Glutamatergic neuron (in vitro differentiated cells): ENCODE measurements at regions not wholly inside any gene's neighbourhood (a gene's known extent, or its start where the extent isn't known, plus 50 kb on each side); places are given as distances from the start of the nearest gene placed in this dataset.

Source experiments
- DNase-seq: peaks from one replicate; pipeline ENCODE4 v3.0.0; 2022
- H3K27ac Mint-ChIP-seq: one replicate; pipeline ENCODE4 v1.8.0; 2020; ENCODE audit warnings: mild to moderate bottlenecking, mixed read lengths, inconsistent platforms; ENCODE audit not compliant: unreplicated experiment
- H3K27me3 Mint-ChIP-seq: one replicate; pipeline ENCODE4 v1.8.0; 2020; ENCODE audit warnings: mild to moderate bottlenecking, moderate library complexity, mixed read lengths, inconsistent platforms; ENCODE audit not compliant: unreplicated experiment
- H3K36me3 Mint-ChIP-seq: one replicate; pipeline ENCODE4 v1.8.0; 2020; ENCODE audit warnings: mild to moderate bottlenecking, mixed read lengths, inconsistent platforms; ENCODE audit not compliant: unreplicated experiment
- H3K4me1 Mint-ChIP-seq: one replicate; pipeline ENCODE4 v1.8.0; 2020; ENCODE audit warnings: mild to moderate bottlenecking, low read depth, mixed read lengths, inconsistent platforms; ENCODE audit not compliant: unreplicated experiment
- H3K4me3 Mint-ChIP-seq: one replicate; pipeline ENCODE4 v1.8.0; 2020; ENCODE audit warnings: mild to moderate bottlenecking, mixed read lengths, inconsistent platforms; ENCODE audit not compliant: unreplicated experiment
- H3K9me3 Mint-ChIP-seq: one replicate; pipeline ENCODE4 v1.8.0; 2020; ENCODE audit warnings: mild to moderate bottlenecking, moderate library complexity, mixed read lengths, inconsistent platforms; ENCODE audit not compliant: unreplicated experiment
- TF ChIP-seq, protein P1 (sequence below): fragments of 200-600 bp; sonication (generic); IDR thresholded peaks from one replicate; pipeline ENCODE4 v1.5.0; 2021; ENCODE audit not compliant: partially characterized antibody, unreplicated experiment

DNA sequence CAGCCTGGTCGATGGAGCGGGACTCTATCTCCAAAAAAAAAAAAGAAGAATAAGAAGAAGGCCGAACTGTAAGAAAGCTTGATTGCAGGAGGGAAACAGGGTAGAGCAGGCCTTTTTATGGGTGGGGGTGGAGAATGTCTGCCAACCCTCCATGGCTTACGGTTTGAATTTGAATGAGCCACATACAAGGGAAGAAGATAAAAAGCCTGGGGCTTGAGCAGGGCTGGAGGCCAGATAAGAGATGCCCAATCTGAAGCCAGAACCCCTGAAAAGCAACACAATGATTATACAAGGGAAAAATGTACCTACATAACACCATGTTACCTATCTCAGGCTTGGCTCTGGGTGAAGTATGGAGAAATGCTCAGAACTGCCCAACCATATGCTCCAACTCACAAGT is 57.3 kb upstream of the TRIM2 start:
- no peaks in the 10 kb centered on the region for H3K36me3 Mint-ChIP-seq
- H3K4me1 Mint-ChIP-seq = peaks cover 29% of the 10 kb centered on the region
- DNase-seq = no peak
- TF ChIP-seq, protein P1, sequence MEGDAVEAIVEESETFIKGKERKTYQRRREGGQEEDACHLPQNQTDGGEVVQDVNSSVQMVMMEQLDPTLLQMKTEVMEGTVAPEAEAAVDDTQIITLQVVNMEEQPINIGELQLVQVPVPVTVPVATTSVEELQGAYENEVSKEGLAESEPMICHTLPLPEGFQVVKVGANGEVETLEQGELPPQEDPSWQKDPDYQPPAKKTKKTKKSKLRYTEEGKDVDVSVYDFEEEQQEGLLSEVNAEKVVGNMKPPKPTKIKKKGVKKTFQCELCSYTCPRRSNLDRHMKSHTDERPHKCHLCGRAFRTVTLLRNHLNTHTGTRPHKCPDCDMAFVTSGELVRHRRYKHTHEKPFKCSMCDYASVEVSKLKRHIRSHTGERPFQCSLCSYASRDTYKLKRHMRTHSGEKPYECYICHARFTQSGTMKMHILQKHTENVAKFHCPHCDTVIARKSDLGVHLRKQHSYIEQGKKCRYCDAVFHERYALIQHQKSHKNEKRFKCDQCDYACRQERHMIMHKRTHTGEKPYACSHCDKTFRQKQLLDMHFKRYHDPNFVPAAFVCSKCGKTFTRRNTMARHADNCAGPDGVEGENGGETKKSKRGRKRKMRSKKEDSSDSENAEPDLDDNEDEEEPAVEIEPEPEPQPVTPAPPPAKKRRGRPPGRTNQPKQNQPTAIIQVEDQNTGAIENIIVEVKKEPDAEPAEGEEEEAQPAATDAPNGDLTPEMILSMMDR = no peak
- H3K27ac Mint-ChIP-seq = no peak overlapping the region
- peaks cover 3% of the 10 kb centered on the region for H3K27me3 Mint-ChIP-seq
- H3K4me3 Mint-ChIP-seq = no peak overlapping the region
- H3K9me3 Mint-ChIP-seq = peaks cover 8% of the 10 kb centered on the region

GRCh38 chr4:153148791-153149190 is 55.5 kb upstream of the TRIM2 start:
- H3K4me3 Mint-ChIP-seq = no peak overlapping the region
- no peak for DNase-seq
- TF ChIP-seq, protein P1 = no peak
- H3K27ac Mint-ChIP-seq = no peak overlapping the region
- peaks cover 18% of the 10 kb centered on the region for H3K4me1 Mint-ChIP-seq
- H3K9me3 Mint-ChIP-seq = peaks cover 10% of the 10 kb centered on the region
- peaks cover 13% of the 10 kb centered on the region for H3K27me3 Mint-ChIP-seq
- H3K36me3 Mint-ChIP-seq = no peaks in the 10 kb centered on the region

DNA sequence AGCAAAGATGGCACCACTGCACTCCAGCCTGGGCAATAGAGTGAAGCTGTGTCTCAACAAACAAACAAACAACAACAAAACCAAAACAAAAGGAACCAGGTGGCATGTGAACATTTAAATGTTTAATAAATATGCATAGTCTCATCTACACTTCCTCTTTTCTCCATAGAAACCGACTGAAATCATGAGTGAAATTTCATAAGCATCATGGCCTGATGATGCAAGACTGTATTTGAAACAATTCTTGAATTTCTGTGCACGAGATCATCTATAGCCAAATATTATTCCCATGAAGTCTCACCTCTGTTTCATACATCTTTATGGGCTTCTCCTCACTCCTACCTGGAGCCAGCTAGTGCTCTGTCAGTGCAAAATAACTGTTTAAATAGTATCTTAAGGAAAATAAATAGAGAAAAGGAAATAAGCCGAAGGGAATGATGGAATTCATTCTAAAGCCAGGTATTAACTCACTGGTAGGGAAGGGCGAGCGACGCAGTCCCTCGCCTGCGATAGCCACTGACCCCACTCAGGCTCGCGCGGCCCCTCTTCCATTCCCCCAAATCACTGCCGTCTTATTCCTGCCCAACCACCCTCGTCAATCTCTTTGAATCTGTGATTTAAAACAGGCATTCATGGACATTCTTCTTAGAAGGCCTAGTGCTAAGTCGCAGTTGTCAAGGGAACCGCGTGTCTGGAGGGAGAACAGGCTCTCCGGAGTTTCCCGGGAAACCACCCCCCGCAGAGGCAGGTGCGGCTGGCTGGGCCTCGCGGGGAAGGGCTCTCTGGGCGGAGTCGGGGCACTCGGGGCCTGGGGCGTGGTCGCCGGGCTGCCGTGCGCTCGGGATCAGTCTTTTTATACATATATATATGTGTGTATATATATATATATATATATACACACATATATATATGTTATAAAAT is 52.4 kb upstream of the TRIM2 start:
- Mint-ChIP-seq H3K4me1 (peaks cover 29% of the 10 kb centered on the region), H3K27me3 (peaks cover 18% of the 10 kb centered on the region), H3K9me3 (peaks cover 26% of the 10 kb centered on the region), H3K27ac (peak overlapping the region; percentile 96), H3K36me3 (no peaks in the 10 kb centered on the region), H3K4me3 (peak overlapping the region; percentile 87)
- TF ChIP-seq, protein P1 = no peak
- DNase-seq = peak; percentile 79

DNA sequence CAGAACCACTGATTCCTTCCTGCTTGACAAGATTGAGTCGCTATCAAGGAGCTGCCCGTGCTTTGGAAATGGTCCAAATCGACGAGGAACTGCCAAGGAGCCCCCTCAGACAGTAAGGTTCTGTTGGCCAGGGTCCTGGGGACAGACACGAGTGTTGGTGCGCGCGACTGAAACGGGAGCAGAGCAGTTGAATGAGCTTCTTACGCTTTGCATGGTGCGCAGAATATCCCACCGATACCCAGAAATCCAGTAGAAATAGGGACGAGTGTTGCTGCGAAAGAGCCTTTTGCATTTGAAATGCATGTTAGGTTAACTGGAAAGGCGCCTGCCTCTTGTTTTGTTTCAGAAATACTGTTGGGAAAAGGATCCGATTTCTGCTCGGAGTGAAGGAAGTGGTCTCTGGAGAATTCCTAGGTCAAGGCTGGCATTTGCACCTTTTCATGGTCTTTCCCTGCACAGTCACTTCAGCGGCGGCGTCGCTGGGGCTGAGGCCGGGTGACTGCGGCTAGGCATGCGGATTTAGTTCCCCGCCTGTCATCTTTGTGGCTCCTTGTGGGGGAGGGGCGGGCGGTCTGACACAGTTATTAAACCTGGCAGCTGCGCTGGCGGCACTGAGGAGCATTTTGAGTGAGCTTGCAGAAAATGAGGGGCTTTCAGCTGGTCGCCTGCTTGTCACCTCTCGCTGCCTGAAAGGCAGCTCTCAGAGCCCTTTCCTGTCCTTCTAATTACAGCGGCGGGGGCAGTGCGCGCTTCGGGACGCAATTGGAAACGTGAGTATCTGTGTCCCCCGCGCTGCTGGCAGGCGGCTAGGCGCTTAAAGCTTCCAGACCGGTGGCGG is 51.5 kb upstream of the TRIM2 start:
- Mint-ChIP-seq H3K27me3 (peaks cover 18% of the 10 kb centered on the region), H3K9me3 (peaks cover 26% of the 10 kb centered on the region), H3K27ac (peak overlapping the region; percentile 96), H3K4me1 (peaks cover 31% of the 10 kb centered on the region), H3K36me3 (no peaks in the 10 kb centered on the region), H3K4me3 (peak overlapping the region; percentile 87)
- TF ChIP-seq, protein P1 = no peak
- peak; percentile 90 for DNase-seq
